ENCODE measurements at regions not wholly inside any gene's neighbourhood (a gene's known extent, or its start where the extent isn't known, plus 50 kb on each side); places are given as distances from the start of the nearest gene placed in this dataset.
A peak's percentile ranks its signal among the peaks of the same experiment; 100 is the strongest.

DNA sequence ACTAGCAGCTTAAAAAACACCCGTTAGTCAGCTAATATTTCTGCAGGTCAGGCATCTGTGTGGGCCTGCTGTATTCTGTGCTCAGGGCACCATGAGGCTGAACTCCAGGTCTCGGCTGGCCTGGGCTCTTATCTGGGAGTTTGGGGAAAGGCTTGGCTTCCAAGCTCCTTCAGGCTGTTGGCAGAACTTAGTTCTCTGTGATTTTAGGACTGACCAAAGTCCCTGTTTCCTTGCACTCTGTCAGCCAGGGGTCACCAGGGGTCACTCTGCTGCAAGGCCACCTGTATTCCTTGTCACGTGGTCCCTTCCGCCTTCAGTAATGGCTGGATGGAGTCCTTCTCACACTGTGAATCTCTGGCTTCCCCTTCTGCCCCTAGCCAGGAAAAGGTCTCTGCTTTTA, 586.4 kb downstream of the AACS start:
- no peak overlapping the region for H3K4me3 Mint-ChIP-seq
- no peaks in the 10 kb centered on the region for H3K4me1 Mint-ChIP-seq (ENCODE audit: low read depth)
- no peaks in the 10 kb centered on the region for H3K36me3 Mint-ChIP-seq (ENCODE audit: low read depth)
- no peaks in the 10 kb centered on the region for H3K9me3 Mint-ChIP-seq
- H3K27ac Mint-ChIP-seq = no peak overlapping the region
- intact Hi-C loops (cut with micrococcal nuclease) = no loop called here
- DNase-seq (ENCODE audit: low spot score) = no peak
- no peaks in the 10 kb centered on the region for H3K27me3 Mint-ChIP-seq (ENCODE audit: insufficient read depth)

- intact Hi-C loops (cut with micrococcal nuclease) = no loop called here
- Mint-ChIP-seq H3K4me1 (ENCODE audit: low read depth) (no peaks in the 10 kb centered on the region), H3K27ac (no peak overlapping the region), H3K27me3 (ENCODE audit: insufficient read depth) (no peaks in the 10 kb centered on the region), H3K36me3 (ENCODE audit: low read depth) (no peaks in the 10 kb centered on the region), H3K9me3 (no peaks in the 10 kb centered on the region), H3K4me3 (no peak overlapping the region)
- no peak for DNase-seq (ENCODE audit: low spot score)
These were observed 587.4 kb downstream of the AACS start for GRCh38 chr12:125652681-125653080.

GRCh38 chr12:125657681-125658080, 592.4 kb downstream of the AACS start:
- no peaks in the 10 kb centered on the region for H3K27me3 Mint-ChIP-seq (ENCODE audit: insufficient read depth)
- H3K27ac Mint-ChIP-seq = no peak overlapping the region
- H3K4me1 Mint-ChIP-seq (ENCODE audit: low read depth) = no peaks in the 10 kb centered on the region
- no peak overlapping the region for H3K4me3 Mint-ChIP-seq
- H3K36me3 Mint-ChIP-seq (ENCODE audit: low read depth) = no peaks in the 10 kb centered on the region
- intact Hi-C loops (cut with micrococcal nuclease) = no loop called here
- H3K9me3 Mint-ChIP-seq = no peaks in the 10 kb centered on the region
- DNase-seq (ENCODE audit: low spot score) = no peak

- Mint-ChIP-seq H3K27ac (no peak overlapping the region), H3K36me3 (ENCODE audit: low read depth) (no peaks in the 10 kb centered on the region), H3K4me1 (ENCODE audit: low read depth) (no peaks in the 10 kb centered on the region), H3K27me3 (ENCODE audit: insufficient read depth) (no peaks in the 10 kb centered on the region), H3K9me3 (no peaks in the 10 kb centered on the region), H3K4me3 (no peak overlapping the region)
- no peak for DNase-seq (ENCODE audit: low spot score)
- intact Hi-C loops (cut with micrococcal nuclease) = no loop called here
These were observed 609.5 kb downstream of the AACS start for GRCh38 chr12:125674554-125675338.

DNA sequence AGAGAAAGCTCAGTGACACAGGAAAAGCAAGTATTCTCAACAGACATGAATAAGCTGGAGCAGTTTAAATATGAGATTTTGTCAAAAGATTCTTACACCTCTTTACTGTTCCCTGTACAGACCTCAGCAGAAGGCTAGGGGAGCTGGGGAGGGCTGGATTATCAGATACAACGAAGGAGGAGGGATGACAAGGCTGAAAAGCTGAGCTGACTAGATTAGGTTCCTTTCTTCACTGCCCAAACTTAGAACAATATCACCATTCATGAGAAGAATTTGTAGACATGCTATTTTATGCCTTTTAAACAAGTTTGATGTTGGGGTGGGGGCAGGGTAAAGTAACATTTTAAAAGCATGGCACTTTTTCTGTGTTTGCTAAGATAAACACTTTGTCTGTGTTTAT, 611.1 kb downstream of the AACS start:
- intact Hi-C loops (cut with micrococcal nuclease) = no loop called here
- Mint-ChIP-seq H3K27me3 (ENCODE audit: insufficient read depth) (no peaks in the 10 kb centered on the region), H3K9me3 (no peaks in the 10 kb centered on the region), H3K4me3 (no peak overlapping the region), H3K4me1 (ENCODE audit: low read depth) (no peaks in the 10 kb centered on the region), H3K27ac (no peak overlapping the region), H3K36me3 (ENCODE audit: low read depth) (no peaks in the 10 kb centered on the region)
- no peak for DNase-seq (ENCODE audit: low spot score)

GRCh38 chr12:125677829-125678228, 612.6 kb downstream of the AACS start:
- H3K27ac Mint-ChIP-seq = no peak overlapping the region
- no peaks in the 10 kb centered on the region for H3K9me3 Mint-ChIP-seq
- no peak overlapping the region for H3K4me3 Mint-ChIP-seq
- no peak for DNase-seq (ENCODE audit: low spot score)
- no peaks in the 10 kb centered on the region for H3K27me3 Mint-ChIP-seq (ENCODE audit: insufficient read depth)
- intact Hi-C loops (cut with micrococcal nuclease) = no loop called here
- H3K36me3 Mint-ChIP-seq (ENCODE audit: low read depth) = no peaks in the 10 kb centered on the region
- no peaks in the 10 kb centered on the region for H3K4me1 Mint-ChIP-seq (ENCODE audit: low read depth)

DNA sequence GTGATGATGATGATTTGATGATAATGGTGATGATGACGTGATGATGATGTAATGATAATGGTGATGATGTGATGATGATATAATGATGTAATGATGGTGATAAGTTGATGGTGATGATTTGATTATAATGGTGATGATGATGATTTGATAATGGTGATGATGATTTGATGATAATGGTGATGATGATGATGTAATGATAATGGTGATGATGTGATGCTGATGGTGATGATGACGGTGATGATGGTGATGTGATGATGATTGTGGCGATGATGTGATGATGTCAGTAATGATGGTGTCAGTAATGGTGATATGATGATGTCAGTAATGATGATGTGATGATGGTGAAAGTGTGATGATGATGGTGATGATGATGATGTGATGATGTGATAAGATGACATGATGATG, 613.4 kb downstream of the AACS start:
- H3K27ac Mint-ChIP-seq = no peak overlapping the region
- intact Hi-C loops (cut with micrococcal nuclease) = no loop called here
- H3K27me3 Mint-ChIP-seq (ENCODE audit: insufficient read depth) = no peaks in the 10 kb centered on the region
- no peaks in the 10 kb centered on the region for H3K36me3 Mint-ChIP-seq (ENCODE audit: low read depth)
- DNase-seq (ENCODE audit: low spot score) = no peak
- no peaks in the 10 kb centered on the region for H3K9me3 Mint-ChIP-seq
- no peaks in the 10 kb centered on the region for H3K4me1 Mint-ChIP-seq (ENCODE audit: low read depth)
- no peak overlapping the region for H3K4me3 Mint-ChIP-seq

DNA sequence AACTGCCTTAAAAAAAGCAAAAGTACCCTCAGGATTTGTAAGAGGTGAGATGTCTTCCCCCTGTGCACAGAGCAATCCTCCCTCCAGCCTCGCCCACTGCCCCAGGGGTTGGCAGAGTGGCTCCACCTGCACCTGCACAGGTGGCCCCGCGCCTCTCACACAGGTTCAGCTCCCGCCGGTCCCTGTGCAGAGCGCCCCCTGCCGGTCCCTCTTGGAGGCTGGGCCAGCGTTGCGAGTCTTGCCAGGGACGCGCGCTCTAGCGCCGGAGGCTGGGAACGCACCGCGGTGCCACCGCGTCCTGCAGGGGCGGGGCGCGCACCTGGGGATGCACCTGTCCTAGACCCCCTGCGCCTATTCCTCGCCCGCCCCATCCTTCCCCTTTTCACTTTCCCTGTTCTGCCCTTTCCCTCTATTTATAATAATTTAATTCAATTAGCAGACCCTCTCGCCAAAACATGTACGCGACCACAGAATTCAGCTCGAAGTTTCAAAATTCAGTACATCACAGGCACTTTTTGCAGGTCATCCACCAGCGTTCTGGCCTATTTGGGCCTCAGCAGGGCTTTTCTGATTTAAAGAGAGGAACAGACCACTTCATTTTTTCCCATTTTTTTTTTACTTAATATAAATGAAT, 618.6 kb downstream of the AACS start:
- no peaks in the 10 kb centered on the region for H3K36me3 Mint-ChIP-seq (ENCODE audit: low read depth)
- no peak overlapping the region for H3K4me3 Mint-ChIP-seq
- H3K9me3 Mint-ChIP-seq = no peaks in the 10 kb centered on the region
- no peaks in the 10 kb centered on the region for H3K27me3 Mint-ChIP-seq (ENCODE audit: insufficient read depth)
- intact Hi-C loops (cut with micrococcal nuclease) = no loop called here
- no peaks in the 10 kb centered on the region for H3K4me1 Mint-ChIP-seq (ENCODE audit: low read depth)
- DNase-seq (ENCODE audit: low spot score) = peak; percentile 3
- H3K27ac Mint-ChIP-seq = no peak overlapping the region

- H3K9me3 Mint-ChIP-seq = no peaks in the 10 kb centered on the region
- H3K27me3 Mint-ChIP-seq (ENCODE audit: insufficient read depth) = no peaks in the 10 kb centered on the region
- intact Hi-C loops (cut with micrococcal nuclease) = no loop called here
- H3K27ac Mint-ChIP-seq = no peak overlapping the region
- no peak overlapping the region for H3K4me3 Mint-ChIP-seq
- no peaks in the 10 kb centered on the region for H3K36me3 Mint-ChIP-seq (ENCODE audit: low read depth)
- no peaks in the 10 kb centered on the region for H3K4me1 Mint-ChIP-seq (ENCODE audit: low read depth)
- no peak for DNase-seq (ENCODE audit: low spot score)
These were observed 619.9 kb downstream of the AACS start for GRCh38 chr12:125684968-125685790.

DNA sequence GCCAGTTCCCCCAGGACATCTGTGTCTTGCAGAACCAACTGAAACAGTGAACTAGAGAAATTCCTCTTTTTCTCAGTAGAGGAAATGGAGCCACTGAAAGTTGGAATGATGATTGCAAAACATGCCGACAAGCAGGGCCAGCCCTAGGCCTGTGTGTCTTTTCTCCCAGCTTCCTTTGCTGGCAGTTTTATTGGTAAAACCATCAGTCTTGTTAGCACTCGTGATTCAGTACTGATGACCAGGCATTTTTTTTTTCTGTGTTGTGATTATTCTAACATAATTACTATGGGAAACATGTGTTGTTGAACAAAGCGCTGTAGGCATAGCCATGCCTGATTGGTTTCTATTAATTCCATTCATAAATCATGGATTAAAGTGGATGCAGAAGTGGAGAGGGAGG, 620.7 kb downstream of the AACS start:
- intact Hi-C loops (cut with micrococcal nuclease) = no loop called here
- no peak for DNase-seq (ENCODE audit: low spot score)
- Mint-ChIP-seq H3K4me1 (ENCODE audit: low read depth) (no peaks in the 10 kb centered on the region), H3K27me3 (ENCODE audit: insufficient read depth) (no peaks in the 10 kb centered on the region), H3K36me3 (ENCODE audit: low read depth) (no peaks in the 10 kb centered on the region), H3K9me3 (no peaks in the 10 kb centered on the region), H3K27ac (no peak overlapping the region), H3K4me3 (no peak overlapping the region)

DNA sequence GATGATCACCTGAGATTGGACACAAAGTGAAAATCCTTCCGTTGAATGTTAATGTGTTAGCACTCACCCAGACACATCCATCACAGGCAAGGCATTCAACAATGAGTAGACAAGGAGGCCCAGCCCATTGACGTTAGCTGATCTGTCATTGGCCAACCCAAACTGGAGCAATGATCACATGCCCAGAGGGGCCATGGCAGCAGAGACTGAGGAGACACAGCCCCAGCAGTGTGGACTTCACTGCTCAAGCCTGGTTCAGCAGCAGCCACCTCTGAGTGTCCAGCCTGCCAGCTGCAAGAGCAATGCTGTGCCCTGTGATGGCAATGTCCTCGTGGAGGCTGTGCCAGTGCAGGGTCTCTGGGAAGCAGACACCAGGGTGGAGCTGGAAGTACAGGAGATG, 622.2 kb downstream of the AACS start:
- no peaks in the 10 kb centered on the region for H3K4me1 Mint-ChIP-seq (ENCODE audit: low read depth)
- H3K9me3 Mint-ChIP-seq = no peaks in the 10 kb centered on the region
- no peak overlapping the region for H3K27ac Mint-ChIP-seq
- no peaks in the 10 kb centered on the region for H3K27me3 Mint-ChIP-seq (ENCODE audit: insufficient read depth)
- no peak overlapping the region for H3K4me3 Mint-ChIP-seq
- no peak for DNase-seq (ENCODE audit: low spot score)
- no peaks in the 10 kb centered on the region for H3K36me3 Mint-ChIP-seq (ENCODE audit: low read depth)
- intact Hi-C loops (cut with micrococcal nuclease) = no loop called here

GRCh38 chr12:125687820-125688219, 622.6 kb downstream of the AACS start:
- H3K27ac Mint-ChIP-seq = no peak overlapping the region
- no peaks in the 10 kb centered on the region for H3K9me3 Mint-ChIP-seq
- no peaks in the 10 kb centered on the region for H3K36me3 Mint-ChIP-seq (ENCODE audit: low read depth)
- no peak for DNase-seq (ENCODE audit: low spot score)
- no peaks in the 10 kb centered on the region for H3K4me1 Mint-ChIP-seq (ENCODE audit: low read depth)
- H3K27me3 Mint-ChIP-seq (ENCODE audit: insufficient read depth) = no peaks in the 10 kb centered on the region
- intact Hi-C loops (cut with micrococcal nuclease) = no loop called here
- H3K4me3 Mint-ChIP-seq = no peak overlapping the region

DNA sequence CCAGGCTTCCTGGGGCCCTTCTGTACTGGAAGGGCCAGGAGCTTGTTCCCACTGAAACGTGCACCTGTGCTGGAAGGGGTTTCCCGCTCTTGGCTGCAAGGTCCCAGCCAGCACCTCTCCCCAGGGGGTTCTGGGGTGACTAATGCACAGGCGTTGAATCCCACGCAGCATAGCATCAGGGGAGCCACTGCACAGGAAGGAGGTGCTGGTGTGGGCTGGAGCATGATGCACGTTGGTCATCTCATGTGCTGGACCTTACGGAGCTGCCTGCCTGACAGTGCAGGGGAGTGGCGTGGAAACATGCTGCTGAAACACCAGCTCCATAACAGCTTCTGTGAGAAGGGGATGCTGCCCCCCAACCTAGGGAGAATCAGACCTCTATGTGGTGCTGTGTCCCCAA, 623.0 kb downstream of the AACS start:
- Mint-ChIP-seq H3K4me3 (no peak overlapping the region), H3K27me3 (ENCODE audit: insufficient read depth) (no peaks in the 10 kb centered on the region), H3K36me3 (ENCODE audit: low read depth) (no peaks in the 10 kb centered on the region), H3K4me1 (ENCODE audit: low read depth) (no peaks in the 10 kb centered on the region), H3K9me3 (no peaks in the 10 kb centered on the region), H3K27ac (no peak overlapping the region)
- no peak for DNase-seq (ENCODE audit: low spot score)
- intact Hi-C loops (cut with micrococcal nuclease) = no loop called here
